ENCODE measurements at regions not wholly inside any gene's neighbourhood (a gene's known extent, or its start where the extent isn't known, plus 50 kb on each side); places are given as distances from the start of the nearest gene placed in this dataset.

DNA sequence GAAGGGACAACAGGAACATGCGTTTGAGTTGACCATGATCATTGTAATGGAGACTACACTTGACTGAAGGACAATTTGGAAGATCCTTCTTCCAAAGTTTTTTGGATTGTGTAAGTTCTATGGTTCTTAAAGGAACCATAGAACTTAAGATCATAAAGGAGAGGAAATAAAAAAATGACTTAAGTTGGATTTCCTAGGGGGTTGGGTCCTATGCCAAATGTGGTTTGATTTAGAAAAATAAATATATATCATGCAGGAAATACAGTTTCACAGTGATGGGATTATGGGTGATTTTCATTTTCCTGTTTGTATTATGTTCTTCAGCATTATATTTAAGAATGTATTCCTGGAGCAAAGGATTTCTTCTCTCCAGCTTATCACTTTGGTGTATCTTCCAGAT lies 305.5 kb upstream of the DPH6 start:
- no peak for DNase-seq
- intact Hi-C loops (cut with micrococcal nuclease): no loop called here
- Mint-ChIP-seq H3K4me1 (no peaks in the 10 kb centered on the region), H3K36me3 (no peaks in the 10 kb centered on the region), H3K27ac (no peak overlapping the region), H3K9me3 (peaks cover 2 to 9% of the 10 kb centered on the region in 2 donors), H3K27me3 (ENCODE audit: low read depth in 2 of 2) (no peaks in the 10 kb centered on the region), H3K4me3 (no peak overlapping the region)
- ATAC-seq: no peak
- whole genome bisulfite sequencing (ENCODE audit: insufficient coverage): 90% methylated on average over 1 of the region's 1 CpG
- H3K9me3 ChIP-seq (ENCODE audit: control insufficient read depth, insufficient read depth, low read length): no peaks in the 10 kb centered on the region
- H3K36me3 ChIP-seq (ENCODE audit: control insufficient read depth, insufficient read depth, low read length): no peaks in the 10 kb centered on the region
- no peaks in the 10 kb centered on the region for H3K27me3 ChIP-seq (ENCODE audit: control insufficient read depth, insufficient read depth, low read length)
- TF ChIP-seq, protein P1, sequence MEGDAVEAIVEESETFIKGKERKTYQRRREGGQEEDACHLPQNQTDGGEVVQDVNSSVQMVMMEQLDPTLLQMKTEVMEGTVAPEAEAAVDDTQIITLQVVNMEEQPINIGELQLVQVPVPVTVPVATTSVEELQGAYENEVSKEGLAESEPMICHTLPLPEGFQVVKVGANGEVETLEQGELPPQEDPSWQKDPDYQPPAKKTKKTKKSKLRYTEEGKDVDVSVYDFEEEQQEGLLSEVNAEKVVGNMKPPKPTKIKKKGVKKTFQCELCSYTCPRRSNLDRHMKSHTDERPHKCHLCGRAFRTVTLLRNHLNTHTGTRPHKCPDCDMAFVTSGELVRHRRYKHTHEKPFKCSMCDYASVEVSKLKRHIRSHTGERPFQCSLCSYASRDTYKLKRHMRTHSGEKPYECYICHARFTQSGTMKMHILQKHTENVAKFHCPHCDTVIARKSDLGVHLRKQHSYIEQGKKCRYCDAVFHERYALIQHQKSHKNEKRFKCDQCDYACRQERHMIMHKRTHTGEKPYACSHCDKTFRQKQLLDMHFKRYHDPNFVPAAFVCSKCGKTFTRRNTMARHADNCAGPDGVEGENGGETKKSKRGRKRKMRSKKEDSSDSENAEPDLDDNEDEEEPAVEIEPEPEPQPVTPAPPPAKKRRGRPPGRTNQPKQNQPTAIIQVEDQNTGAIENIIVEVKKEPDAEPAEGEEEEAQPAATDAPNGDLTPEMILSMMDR (IDR thresholded peaks at IDR 0.05): no peak
- no peaks in the 10 kb centered on the region for H3K4me1 ChIP-seq (ENCODE audit: control insufficient read depth, insufficient read depth, low read length)
- no peak overlapping the region for H3K27ac ChIP-seq (ENCODE audit: low read length)
- no peak overlapping the region for H3K4me3 ChIP-seq (ENCODE audit: low read length)

GRCh38 chr15:35852818-35853624 lies 307.1 kb upstream of the DPH6 start:
- H3K4me1 Mint-ChIP-seq: no peaks in the 10 kb centered on the region
- Histone ChIP-seq H3K27ac (ENCODE audit: low read length) (no peak overlapping the region), H3K27me3 (ENCODE audit: control insufficient read depth, insufficient read depth, low read length) (no peaks in the 10 kb centered on the region), H3K4me3 (ENCODE audit: low read length) (no peak overlapping the region), H3K4me1 (ENCODE audit: control insufficient read depth, insufficient read depth, low read length) (no peaks in the 10 kb centered on the region), H3K9me3 (ENCODE audit: control insufficient read depth, insufficient read depth, low read length) (no peaks in the 10 kb centered on the region), H3K36me3 (ENCODE audit: control insufficient read depth, insufficient read depth, low read length) (no peaks in the 10 kb centered on the region)
- TF ChIP-seq, protein P1 (IDR thresholded peaks at IDR 0.05): no peak
- no peak overlapping the region for H3K27ac Mint-ChIP-seq
- no peak overlapping the region for H3K4me3 Mint-ChIP-seq
- WGBS (ENCODE audit: insufficient coverage): 89% methylated on average over 2 of the region's 6 CpGs
- ATAC-seq (no peak), DNase-seq (no peak)
- intact Hi-C loops (cut with micrococcal nuclease): no loop called here
- H3K36me3 Mint-ChIP-seq: no peaks in the 10 kb centered on the region
- peaks cover 2 to 6% of the 10 kb centered on the region in 2 donors for H3K9me3 Mint-ChIP-seq
- no peaks in the 10 kb centered on the region for H3K27me3 Mint-ChIP-seq (ENCODE audit: low read depth in 2 of 2)

- TF ChIP-seq, protein P1 (IDR thresholded peaks at IDR 0.05): no peak
- Mint-ChIP-seq H3K4me1 (no peaks in the 10 kb centered on the region), H3K9me3 (peaks cover 2 to 6% of the 10 kb centered on the region in 2 donors), H3K4me3 (no peak overlapping the region), H3K36me3 (no peaks in the 10 kb centered on the region), H3K27ac (no peak overlapping the region), H3K27me3 (ENCODE audit: low read depth in 2 of 2) (no peaks in the 10 kb centered on the region)
- 91% methylated on average over 3 of the region's 3 CpGs for WGBS (ENCODE audit: insufficient coverage)
- Histone ChIP-seq H3K36me3 (ENCODE audit: control insufficient read depth, insufficient read depth, low read length) (no peaks in the 10 kb centered on the region), H3K9me3 (ENCODE audit: control insufficient read depth, insufficient read depth, low read length) (no peaks in the 10 kb centered on the region), H3K27ac (ENCODE audit: low read length) (no peak overlapping the region), H3K27me3 (ENCODE audit: control insufficient read depth, insufficient read depth, low read length) (no peaks in the 10 kb centered on the region), H3K4me3 (ENCODE audit: low read length) (no peak overlapping the region), H3K4me1 (ENCODE audit: control insufficient read depth, insufficient read depth, low read length) (no peaks in the 10 kb centered on the region)
- DNase-seq: no peak
- intact Hi-C loops (cut with micrococcal nuclease): no loop called here
- ATAC-seq: no peak
Measured at GRCh38 chr15:35854316-35854715, 308.4 kb upstream of the DPH6 start.

Measured in natural killer cell (primary cell).